ENCODE measurements at regions not wholly inside any gene's neighbourhood (a gene's known extent, or its start where the extent isn't known, plus 50 kb on each side); places are given as distances from the start of the nearest gene placed in this dataset.

GRCh38 chr2:21794611-21795010 is 670.8 kb downstream of the TDRD15 start:
- DNase-seq (ENCODE audit: low read depth) = no peak
- no peak for TF ChIP-seq CTCF (IDR thresholded peaks at IDR 0.05; ENCODE audit: control insufficient read depth, extremely low read depth, insufficient read depth)
- H3K4me3 ChIP-seq (ENCODE audit: low read depth, low read length) = no peak overlapping the region

- no peak for DNase-seq (ENCODE audit: low read depth)
- H3K4me3 ChIP-seq (ENCODE audit: low read depth, low read length) = no peak overlapping the region
Observed at GRCh38 chr2:21800356-21800755, 676.6 kb downstream of the TDRD15 start.

GRCh38 chr2:21803550-21803949 is 679.8 kb downstream of the TDRD15 start:
- H3K4me3 ChIP-seq (ENCODE audit: low read depth, low read length) = no peak overlapping the region
- TF ChIP-seq CTCF (IDR thresholded peaks at IDR 0.05; ENCODE audit: control insufficient read depth, extremely low read depth, insufficient read depth) = no peak
- DNase-seq (ENCODE audit: low read depth) = no peak

More at GRCh38 chr2:21800356-21800755, 676.6 kb downstream of the TDRD15 start:
- TF ChIP-seq CTCF (IDR thresholded peaks at IDR 0.05; ENCODE audit: control insufficient read depth, extremely low read depth, insufficient read depth) = no peak

GRCh38 chr2:21804151-21804550 is 680.4 kb downstream of the TDRD15 start:
- DNase-seq (ENCODE audit: low read depth) = no peak
- no peak overlapping the region for H3K4me3 ChIP-seq (ENCODE audit: low read depth, low read length)
- TF ChIP-seq CTCF (IDR thresholded peaks at IDR 0.05; ENCODE audit: control insufficient read depth, extremely low read depth, insufficient read depth) = no peak

- no peak for DNase-seq (ENCODE audit: low read depth)
- no peak for TF ChIP-seq CTCF (IDR thresholded peaks at IDR 0.05; ENCODE audit: control insufficient read depth, extremely low read depth, insufficient read depth)
- H3K4me3 ChIP-seq (ENCODE audit: low read depth, low read length) = no peak overlapping the region
Observed at GRCh38 chr2:21811541-21811940, 687.8 kb downstream of the TDRD15 start.

GRCh38 chr2:21812766-21813165 is 689.0 kb downstream of the TDRD15 start:
- no peak for DNase-seq (ENCODE audit: low read depth)
- TF ChIP-seq CTCF (IDR thresholded peaks at IDR 0.05; ENCODE audit: control insufficient read depth, extremely low read depth, insufficient read depth) = no peak
- no peak overlapping the region for H3K4me3 ChIP-seq (ENCODE audit: low read depth, low read length)

- no peak for TF ChIP-seq CTCF (IDR thresholded peaks at IDR 0.05; ENCODE audit: control insufficient read depth, extremely low read depth, insufficient read depth)
- H3K4me3 ChIP-seq (ENCODE audit: low read depth, low read length) = no peak overlapping the region
- DNase-seq (ENCODE audit: low read depth) = no peak
Observed at GRCh38 chr2:21814588-21815149, 690.9 kb downstream of the TDRD15 start.

All from LNCaP clone FGC (cell line).